Ovary (tissue), 3 donors: ENCODE measurements at regions not wholly inside any gene's neighbourhood (a gene's known extent, or its start where the extent isn't known, plus 50 kb on each side); places are given as distances from the start of the nearest gene placed in this dataset.

Source experiments
- POLR2A ChIP-seq: fragments of 450-650 bp; IDR thresholded peaks from one replicate; pipeline ENCODE4 v1.6.1; 2017; ENCODE audit warnings: antibody characterized with exemption, mild to moderate bottlenecking, moderate library complexity
- TF ChIP-seq, protein P1 (sequence below), 3 donors: fragments of 450-650 bp in 2 of 3; fragments of 200-600 bp in 1 of 3; IDR thresholded peaks; one replicate each; pipeline versions ENCODE4 v1.5.1 to v1.8.0; 2016 to 2022; ENCODE audit warnings: antibody characterized with exemption in 3 of 3, mild to moderate bottlenecking in 1 of 3
- donor health status: DM: no; HTN: no; CAD: no.

- TF ChIP-seq, protein P1, sequence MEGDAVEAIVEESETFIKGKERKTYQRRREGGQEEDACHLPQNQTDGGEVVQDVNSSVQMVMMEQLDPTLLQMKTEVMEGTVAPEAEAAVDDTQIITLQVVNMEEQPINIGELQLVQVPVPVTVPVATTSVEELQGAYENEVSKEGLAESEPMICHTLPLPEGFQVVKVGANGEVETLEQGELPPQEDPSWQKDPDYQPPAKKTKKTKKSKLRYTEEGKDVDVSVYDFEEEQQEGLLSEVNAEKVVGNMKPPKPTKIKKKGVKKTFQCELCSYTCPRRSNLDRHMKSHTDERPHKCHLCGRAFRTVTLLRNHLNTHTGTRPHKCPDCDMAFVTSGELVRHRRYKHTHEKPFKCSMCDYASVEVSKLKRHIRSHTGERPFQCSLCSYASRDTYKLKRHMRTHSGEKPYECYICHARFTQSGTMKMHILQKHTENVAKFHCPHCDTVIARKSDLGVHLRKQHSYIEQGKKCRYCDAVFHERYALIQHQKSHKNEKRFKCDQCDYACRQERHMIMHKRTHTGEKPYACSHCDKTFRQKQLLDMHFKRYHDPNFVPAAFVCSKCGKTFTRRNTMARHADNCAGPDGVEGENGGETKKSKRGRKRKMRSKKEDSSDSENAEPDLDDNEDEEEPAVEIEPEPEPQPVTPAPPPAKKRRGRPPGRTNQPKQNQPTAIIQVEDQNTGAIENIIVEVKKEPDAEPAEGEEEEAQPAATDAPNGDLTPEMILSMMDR (IDR thresholded peaks at IDR 0.05) = no peak
- TF ChIP-seq POLR2A = no peak
Observed at GRCh38 chr5:72015103-72015548, 92.1 kb upstream of the MAP1B start.
